Endodermal cell (in vitro differentiated cells): ENCODE measurements at regions not wholly inside any gene's neighbourhood (a gene's known extent, or its start where the extent isn't known, plus 50 kb on each side); places are given as distances from the start of the nearest gene placed in this dataset.

Experiments
- DNase-seq: peaks from one replicate; pipeline ENCODE4 v3.0.0-alpha.2; 2017
- H3K27ac ChIP-seq: 2 replicates; pipeline ENCODE4 v1.5.1; 2013; ENCODE audit warnings: mild to moderate bottlenecking, low read depth, low read length, moderate library complexity
- H3K27me3 ChIP-seq: 2 replicates; pipeline ENCODE4 v1.6.1; 2013; ENCODE audit warnings: mild to moderate bottlenecking, low read length, moderate library complexity; ENCODE audit not compliant: insufficient read depth, control insufficient read depth, poor library complexity, severe bottlenecking
- H3K36me3 ChIP-seq: 2 replicates; pipeline ENCODE4 v1.7.0; 2013; ENCODE audit warnings: mild to moderate bottlenecking, low read length, moderate library complexity; ENCODE audit not compliant: control insufficient read depth, insufficient read depth
- H3K4me1 ChIP-seq: one replicate; pipeline ENCODE4 v1.7.0; 2013; ENCODE audit warnings: low read length; ENCODE audit not compliant: control insufficient read depth, insufficient read depth
- H3K4me3 ChIP-seq: 2 replicates; pipeline ENCODE4 v1.5.1; 2013; ENCODE audit warnings: mild to moderate bottlenecking, low read length, moderate library complexity
- H3K9ac ChIP-seq: 2 replicates; pipeline ENCODE4 v1.6.1; 2013; ENCODE audit warnings: mild to moderate bottlenecking, low read length, moderate library complexity; ENCODE audit not compliant: poor library complexity, severe bottlenecking; ENCODE audit errors: extremely low read depth
- H3K9me3 ChIP-seq: 2 replicates; pipeline ENCODE4 v1.6.1; 2013; ENCODE audit warnings: mild to moderate bottlenecking, low read length, moderate library complexity; ENCODE audit not compliant: control insufficient read depth
- H3K27ac Mint-ChIP-seq: 2 replicates; pipeline ENCODE4 v1.8.0; 2020; ENCODE audit warnings: mixed read lengths
- H3K27me3 Mint-ChIP-seq: 2 replicates; pipeline ENCODE4 v1.8.0; 2021; ENCODE audit warnings: mild to moderate bottlenecking, mixed read lengths; ENCODE audit not compliant: insufficient read depth
- H3K36me3 Mint-ChIP-seq: 2 replicates; pipeline ENCODE4 v1.8.0; 2020; ENCODE audit warnings: low read depth, mixed read lengths
- H3K4me1 Mint-ChIP-seq: 2 replicates; pipeline ENCODE4 v1.8.0; 2020; ENCODE audit warnings: mixed read lengths
- H3K4me3 Mint-ChIP-seq: 2 replicates; pipeline ENCODE4 v1.8.0; 2020; ENCODE audit warnings: mild to moderate bottlenecking, moderate library complexity, mixed read lengths
- H3K9me3 Mint-ChIP-seq: 2 replicates; pipeline ENCODE4 v1.8.0; 2020; ENCODE audit warnings: mild to moderate bottlenecking, mixed read lengths
- WGBS, 2 experiments: methylation state at CpG; one replicate each; pipeline versions ENCODE4 v1.1.5 to v1.1.7; 2013; ENCODE audit warnings: missing lambda C conversion rate in 2 of 2, mixed read lengths in 1 of 2; ENCODE audit not compliant: insufficient coverage in 1 of 2, insufficient read length in 1 of 2; 5-methylcytosine and 5-hydroxymethylcytosine counted together
- TF ChIP-seq, protein P1 (sequence below): fragments of 200-600 bp; sonication (generic); conservative IDR thresholded peaks from 2 replicates; pipeline ENCODE4 v1.5.0; 2021; ENCODE audit warnings: antibody characterized with exemption, mild to moderate bottlenecking

DNA sequence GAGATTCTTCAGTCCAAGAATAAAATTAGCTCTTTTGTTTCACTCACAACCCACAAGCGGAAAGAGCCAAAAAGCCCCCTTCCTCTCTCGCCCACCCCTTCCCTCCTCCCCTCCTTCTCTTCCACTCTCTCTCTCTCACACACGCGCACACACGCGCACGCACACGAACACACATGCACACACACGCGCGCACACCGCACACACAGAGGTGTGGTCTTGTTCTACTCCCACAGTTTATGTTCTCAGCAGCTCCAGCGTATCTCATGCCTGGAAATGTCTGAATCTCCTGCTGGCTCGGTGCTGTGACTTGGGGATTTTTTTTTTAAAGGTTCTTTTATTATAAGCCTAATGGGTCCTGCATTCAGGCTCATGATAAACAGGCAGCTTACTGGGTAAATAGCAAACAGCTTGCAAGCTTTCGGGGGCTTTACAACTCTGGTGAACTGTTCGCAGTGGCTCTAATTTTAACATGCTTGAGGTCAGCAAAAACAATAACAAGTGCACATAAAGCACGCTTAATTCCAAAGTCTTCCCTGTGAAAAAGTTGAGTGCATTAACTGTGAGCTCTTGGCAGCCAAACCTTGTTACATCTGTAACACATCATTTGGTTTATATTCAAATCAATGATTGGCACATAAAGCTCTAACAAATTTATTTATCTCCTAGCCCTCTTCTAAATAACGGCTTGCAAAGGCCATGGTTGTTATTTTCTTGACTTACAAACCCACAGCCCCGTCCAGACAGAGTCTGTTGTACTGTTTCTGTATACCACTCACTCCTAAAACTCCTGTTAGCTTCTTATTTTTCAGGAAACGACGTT, 424.1 kb upstream of the MGMT start:
- Mint-ChIP-seq H3K4me1 (peaks cover 2% of the 10 kb centered on the region), H3K27me3 (peaks cover 2% of the 10 kb centered on the region), H3K9me3 (no peaks in the 10 kb centered on the region), H3K36me3 (no peaks in the 10 kb centered on the region), H3K27ac (no peak overlapping the region), H3K4me3 (no peak overlapping the region)
- H3K4me3 ChIP-seq: no peak overlapping the region
- TF ChIP-seq, protein P1, sequence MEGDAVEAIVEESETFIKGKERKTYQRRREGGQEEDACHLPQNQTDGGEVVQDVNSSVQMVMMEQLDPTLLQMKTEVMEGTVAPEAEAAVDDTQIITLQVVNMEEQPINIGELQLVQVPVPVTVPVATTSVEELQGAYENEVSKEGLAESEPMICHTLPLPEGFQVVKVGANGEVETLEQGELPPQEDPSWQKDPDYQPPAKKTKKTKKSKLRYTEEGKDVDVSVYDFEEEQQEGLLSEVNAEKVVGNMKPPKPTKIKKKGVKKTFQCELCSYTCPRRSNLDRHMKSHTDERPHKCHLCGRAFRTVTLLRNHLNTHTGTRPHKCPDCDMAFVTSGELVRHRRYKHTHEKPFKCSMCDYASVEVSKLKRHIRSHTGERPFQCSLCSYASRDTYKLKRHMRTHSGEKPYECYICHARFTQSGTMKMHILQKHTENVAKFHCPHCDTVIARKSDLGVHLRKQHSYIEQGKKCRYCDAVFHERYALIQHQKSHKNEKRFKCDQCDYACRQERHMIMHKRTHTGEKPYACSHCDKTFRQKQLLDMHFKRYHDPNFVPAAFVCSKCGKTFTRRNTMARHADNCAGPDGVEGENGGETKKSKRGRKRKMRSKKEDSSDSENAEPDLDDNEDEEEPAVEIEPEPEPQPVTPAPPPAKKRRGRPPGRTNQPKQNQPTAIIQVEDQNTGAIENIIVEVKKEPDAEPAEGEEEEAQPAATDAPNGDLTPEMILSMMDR: no peak
- no peaks in the 10 kb centered on the region for H3K9me3 ChIP-seq
- no peaks in the 10 kb centered on the region for H3K27me3 ChIP-seq
- no peaks in the 10 kb centered on the region for H3K4me1 ChIP-seq
- DNase-seq: no peak
- WGBS, 2 experiments: 88 to 92% methylated on average over 17 to 20 of the region's 21 CpGs
- no peaks in the 10 kb centered on the region for H3K36me3 ChIP-seq
- no peak overlapping the region for H3K9ac ChIP-seq
- H3K27ac ChIP-seq: no peak overlapping the region

DNA sequence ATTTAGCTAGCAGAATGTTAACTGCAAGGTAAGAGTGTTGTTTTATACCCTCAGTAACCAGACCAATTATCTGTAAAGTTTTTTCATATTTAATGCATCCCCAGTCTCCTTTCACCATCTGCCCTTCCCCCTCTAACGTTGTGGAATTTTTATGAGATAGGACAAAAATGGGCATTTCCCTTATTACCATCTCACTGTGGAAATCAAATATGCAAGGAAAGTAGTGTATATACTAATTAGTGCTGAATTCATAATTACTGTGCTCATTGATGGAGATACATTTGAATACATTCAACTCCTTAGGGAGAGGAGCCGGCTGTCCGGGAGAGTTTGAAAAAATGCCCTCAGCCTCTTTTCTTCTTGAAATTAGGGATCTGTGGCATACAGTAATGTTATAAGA, 423.4 kb upstream of the MGMT start:
- Histone ChIP-seq H3K9ac (no peak overlapping the region), H3K4me3 (no peak overlapping the region), H3K27me3 (no peaks in the 10 kb centered on the region), H3K4me1 (no peaks in the 10 kb centered on the region), H3K27ac (no peak overlapping the region), H3K36me3 (no peaks in the 10 kb centered on the region), H3K9me3 (no peaks in the 10 kb centered on the region)
- Mint-ChIP-seq H3K36me3 (no peaks in the 10 kb centered on the region), H3K27me3 (peaks cover 2% of the 10 kb centered on the region), H3K4me1 (peaks cover 2% of the 10 kb centered on the region), H3K9me3 (no peaks in the 10 kb centered on the region), H3K4me3 (no peak overlapping the region), H3K27ac (no peak overlapping the region)
- no peak for DNase-seq
- TF ChIP-seq, protein P1: no peak
- 88 to 90% methylated on average over 2 of the region's 3 CpGs for WGBS, 2 experiments

DNA sequence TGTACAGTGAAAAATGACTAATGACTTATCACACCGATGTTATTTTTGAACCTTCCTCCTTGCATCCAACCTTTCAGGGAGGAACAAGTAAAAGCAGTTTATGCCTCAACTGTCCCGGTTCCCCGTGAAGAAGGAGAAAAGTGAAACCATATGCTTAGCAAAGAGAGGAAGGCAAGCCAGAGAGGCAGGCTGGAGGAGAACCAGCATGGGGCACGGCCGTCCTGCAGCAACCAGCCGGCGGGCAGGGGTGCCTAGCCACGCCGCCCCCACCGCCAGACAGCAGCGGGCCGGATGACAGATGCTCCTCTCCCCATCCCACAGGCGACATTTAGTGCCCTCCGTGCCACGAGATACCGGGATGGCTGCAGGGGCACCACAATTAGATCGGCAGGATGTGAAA, 421.4 kb upstream of the MGMT start:
- H3K4me1 ChIP-seq: no peaks in the 10 kb centered on the region
- WGBS, 2 experiments: 93 to 100% methylated on average over 2 to 17 of the region's 17 CpGs
- H3K36me3 Mint-ChIP-seq: no peaks in the 10 kb centered on the region
- H3K27me3 ChIP-seq: no peaks in the 10 kb centered on the region
- no peaks in the 10 kb centered on the region for H3K9me3 Mint-ChIP-seq
- DNase-seq: no peak
- TF ChIP-seq, protein P1: no peak
- no peaks in the 10 kb centered on the region for H3K36me3 ChIP-seq
- no peaks in the 10 kb centered on the region for H3K27me3 Mint-ChIP-seq
- H3K4me1 Mint-ChIP-seq: no peaks in the 10 kb centered on the region
- no peak overlapping the region for H3K27ac Mint-ChIP-seq
- H3K9ac ChIP-seq: no peak overlapping the region
- no peak overlapping the region for H3K4me3 ChIP-seq
- H3K27ac ChIP-seq: no peak overlapping the region
- no peaks in the 10 kb centered on the region for H3K9me3 ChIP-seq
- H3K4me3 Mint-ChIP-seq: no peak overlapping the region
